ENCODE measurements at regions not wholly inside any gene's neighbourhood (a gene's known extent, or its start where the extent isn't known, plus 50 kb on each side); places are given as distances from the start of the nearest gene placed in this dataset.

- TF ChIP-seq CTCF (IDR thresholded peaks at IDR 0.05) (no peak), POLR2A (IDR thresholded peaks at IDR 0.05) (no peak), EP300 (IDR thresholded peaks at IDR 0.05) (no peak), POLR2AphosphoS5 (IDR thresholded peaks at IDR 0.05) (no peak)
- Histone ChIP-seq H3K27me3 (no peaks in the 10 kb centered on the region), H3K4me3 (no peak overlapping the region), H3K36me3 (no peaks in the 10 kb centered on the region), H3K27ac (no peak overlapping the region), H3K4me1 (no peaks in the 10 kb centered on the region), H3K9me3 (no peaks in the 10 kb centered on the region)
- no peak for DNase-seq
- intact Hi-C loops (cut with DNase I) = no loop called here
- 19 to 67% methylated on average over 2 of the region's 2 CpGs for WGBS, 2 donors
Observed at GRCh38 chr1:59115865-59116264, 181.0 kb upstream of the FGGY start.

DNA sequence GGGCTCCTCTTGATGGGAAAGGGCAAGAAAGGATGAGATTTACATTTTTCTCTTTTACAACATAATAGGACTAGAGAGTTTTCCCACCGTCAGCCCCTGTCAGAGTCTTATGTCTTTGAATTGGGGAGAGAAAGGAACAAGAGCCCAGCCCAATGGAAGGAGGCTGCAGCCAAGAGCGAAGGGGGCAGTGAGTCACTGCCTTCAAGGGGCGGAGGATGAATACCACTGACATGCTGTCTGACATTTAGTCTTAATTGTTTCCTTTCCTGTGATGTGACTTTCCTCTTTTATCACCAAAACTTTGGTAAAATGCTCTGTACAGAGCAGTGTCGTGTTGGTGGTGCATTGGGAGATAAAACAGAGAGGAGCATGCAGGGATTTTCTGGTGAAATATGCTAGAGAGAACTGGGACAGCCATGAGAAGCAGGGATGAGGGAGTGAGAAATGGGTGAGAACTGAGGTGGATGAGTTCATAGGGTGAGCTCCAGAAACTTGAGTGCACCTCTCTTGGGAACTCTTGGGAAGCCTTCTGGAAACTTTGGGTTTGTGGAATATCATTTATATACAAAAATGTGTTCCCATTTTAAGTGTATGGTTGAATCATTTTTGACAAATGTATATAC, 179.9 kb upstream of the FGGY start:
- H3K4me3 ChIP-seq = no peak overlapping the region
- no peaks in the 10 kb centered on the region for H3K9me3 ChIP-seq
- H3K27ac ChIP-seq = no peak overlapping the region
- DNase-seq = no peak
- 78 to 85% methylated on average over 4 of the region's 4 CpGs for WGBS, 2 donors
- TF ChIP-seq POLR2A (IDR thresholded peaks at IDR 0.05) = no peak
- TF ChIP-seq POLR2AphosphoS5 (IDR thresholded peaks at IDR 0.05) = no peak
- TF ChIP-seq EP300 (IDR thresholded peaks at IDR 0.05) = no peak
- TF ChIP-seq CTCF (IDR thresholded peaks at IDR 0.05) = no peak
- no peaks in the 10 kb centered on the region for H3K36me3 ChIP-seq
- intact Hi-C loops (cut with DNase I) = no loop called here
- no peaks in the 10 kb centered on the region for H3K4me1 ChIP-seq
- no peaks in the 10 kb centered on the region for H3K27me3 ChIP-seq

DNA sequence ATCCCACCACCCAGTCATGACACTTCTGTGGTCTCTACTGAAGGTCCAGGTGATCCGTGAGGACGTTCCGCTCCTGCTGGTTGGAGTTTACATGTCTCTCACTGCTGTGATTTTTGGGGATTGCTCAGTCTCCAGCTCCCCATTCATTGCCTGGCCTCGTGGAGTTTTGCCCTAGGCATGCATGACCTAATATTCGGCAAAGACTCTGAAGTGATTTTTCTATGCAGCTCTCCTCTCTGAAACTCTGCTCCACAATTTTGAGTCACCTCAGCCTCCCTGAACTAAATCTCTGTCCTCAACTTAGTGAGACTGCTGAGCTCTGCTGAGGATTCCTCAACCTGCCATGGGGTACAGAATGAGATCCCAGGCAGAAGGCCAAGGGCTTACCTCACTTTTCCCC, 174.4 kb upstream of the FGGY start:
- H3K4me1 ChIP-seq = no peaks in the 10 kb centered on the region
- H3K27me3 ChIP-seq = no peaks in the 10 kb centered on the region
- DNase-seq = no peak
- 73 to 75% methylated on average over 5 of the region's 5 CpGs for WGBS, 2 donors
- H3K9me3 ChIP-seq = no peaks in the 10 kb centered on the region
- no peak overlapping the region for H3K4me3 ChIP-seq
- H3K27ac ChIP-seq = no peak overlapping the region
- intact Hi-C loops (cut with DNase I) = no loop called here
- no peaks in the 10 kb centered on the region for H3K36me3 ChIP-seq
- no peak for TF ChIP-seq POLR2A (IDR thresholded peaks at IDR 0.05)
- TF ChIP-seq CTCF (IDR thresholded peaks at IDR 0.05) = no peak
- no peak for TF ChIP-seq EP300 (IDR thresholded peaks at IDR 0.05)
- TF ChIP-seq POLR2AphosphoS5 (IDR thresholded peaks at IDR 0.05) = no peak

DNA sequence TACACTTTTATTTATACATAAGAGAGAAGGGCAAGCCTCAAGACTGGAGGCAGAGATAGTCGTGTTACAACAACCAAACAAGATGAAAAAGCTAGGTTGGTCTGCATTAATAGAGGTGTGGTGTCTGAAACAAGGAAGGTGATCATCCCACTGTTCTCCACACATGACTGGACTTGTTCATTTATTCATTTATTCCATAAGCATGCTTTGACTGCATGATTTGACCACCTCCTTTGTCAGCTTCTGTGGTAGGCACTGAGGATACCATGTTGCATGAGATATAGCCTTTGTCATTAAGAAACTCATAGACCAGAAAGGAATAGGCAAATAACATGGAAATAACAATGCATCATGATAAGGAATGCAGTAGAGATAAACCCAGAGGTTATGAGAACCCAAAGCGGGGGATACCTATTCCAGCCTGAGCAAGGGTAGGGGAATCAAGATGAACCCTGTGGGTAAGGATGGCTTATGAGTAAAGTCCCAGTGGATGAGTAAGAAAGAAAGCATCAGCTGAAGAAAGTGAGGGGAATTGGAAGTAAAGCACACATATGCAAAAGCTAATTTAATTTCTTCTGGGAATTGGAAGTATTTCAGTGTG, 173.7 kb upstream of the FGGY start:
- Histone ChIP-seq H3K27ac (no peak overlapping the region), H3K4me3 (no peak overlapping the region), H3K9me3 (no peaks in the 10 kb centered on the region), H3K27me3 (no peaks in the 10 kb centered on the region), H3K4me1 (no peaks in the 10 kb centered on the region), H3K36me3 (no peaks in the 10 kb centered on the region)
- no peak for TF ChIP-seq POLR2A (IDR thresholded peaks at IDR 0.05)
- no peak for TF ChIP-seq POLR2AphosphoS5 (IDR thresholded peaks at IDR 0.05)
- no peak for TF ChIP-seq CTCF (IDR thresholded peaks at IDR 0.05)
- TF ChIP-seq EP300 (IDR thresholded peaks at IDR 0.05) = no peak
- intact Hi-C loops (cut with DNase I) = no loop called here
- DNase-seq = no peak
- 92 to 99% methylated on average over 2 of the region's 2 CpGs for WGBS, 2 donors

DNA sequence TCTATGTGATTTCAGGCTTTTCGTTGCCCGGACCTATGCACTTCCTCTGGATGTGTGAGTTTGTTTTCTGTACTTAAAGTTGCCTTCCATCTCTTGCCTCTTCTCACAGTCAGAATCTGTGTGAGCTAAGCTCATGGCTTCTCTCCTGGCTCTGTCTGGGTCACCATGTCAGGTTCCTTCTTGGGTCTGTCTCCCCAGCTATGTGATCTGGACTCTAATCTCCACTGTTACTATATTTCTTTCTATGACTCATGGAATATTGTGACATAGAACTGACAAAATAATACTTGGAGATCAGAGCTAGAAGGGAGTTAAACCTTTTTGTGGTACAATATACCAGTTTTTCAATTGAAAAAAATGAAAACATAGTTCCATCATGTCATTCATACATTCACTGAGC, 172.7 kb upstream of the FGGY start:
- Histone ChIP-seq H3K36me3 (no peaks in the 10 kb centered on the region), H3K9me3 (no peaks in the 10 kb centered on the region), H3K4me1 (peaks cover 0 to 6% (median 0%) of the 10 kb centered on the region in 4 donors), H3K27me3 (no peaks in the 10 kb centered on the region), H3K27ac (no peak overlapping the region), H3K4me3 (no peak overlapping the region)
- intact Hi-C loops (cut with DNase I) = no loop called here
- 92 to 95% methylated on average over 2 of the region's 2 CpGs for WGBS, 2 donors
- DNase-seq = no peak
- TF ChIP-seq POLR2A (IDR thresholded peaks at IDR 0.05) (no peak), POLR2AphosphoS5 (IDR thresholded peaks at IDR 0.05) (no peak), CTCF (IDR thresholded peaks at IDR 0.05) (no peak), EP300 (IDR thresholded peaks at IDR 0.05) (no peak)

Data from sigmoid colon (tissue), 6 donors.